ENCODE measurements at regions not wholly inside any gene's neighbourhood (a gene's known extent, or its start where the extent isn't known, plus 50 kb on each side); places are given as distances from the start of the nearest gene placed in this dataset.

- TF ChIP-seq CTCF (IDR thresholded peaks at IDR 0.05) (no peak), EP300 (IDR thresholded peaks at IDR 0.05) (no peak)
Measured at GRCh38 chr20:24096864-24097450, 108.4 kb upstream of the GGTLC1 start.

Data from upper lobe of left lung (tissue), 4 donors.